ENCODE measurements at regions not wholly inside any gene's neighbourhood (a gene's known extent, or its start where the extent isn't known, plus 50 kb on each side); places are given as distances from the start of the nearest gene placed in this dataset.

DNA sequence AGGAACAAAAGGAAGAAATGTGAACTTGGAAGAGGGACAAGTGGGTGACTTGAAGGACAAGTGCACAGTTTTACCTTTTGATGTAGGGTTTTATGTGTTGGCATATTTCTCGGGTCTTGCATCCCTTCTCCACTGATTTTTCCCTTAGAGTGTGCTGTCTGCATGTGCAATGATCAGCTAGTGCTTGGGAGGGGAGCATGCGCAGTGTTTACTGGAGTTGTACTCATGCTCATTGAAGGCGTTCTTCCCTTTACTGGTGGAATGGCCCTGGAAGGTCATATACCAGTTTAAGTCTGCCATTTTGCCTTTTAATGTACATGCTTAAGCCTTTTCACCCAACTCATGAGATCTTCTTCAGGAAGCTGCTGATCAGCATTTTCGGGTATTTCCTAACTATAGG, 1168.0 kb downstream of the SUCLG1 start:
- H3K4me3 ChIP-seq (ENCODE audit: insufficient read length, low read depth), result no peak overlapping the region
- H3K9me3 ChIP-seq (ENCODE audit: insufficient read depth, low read length), result no peaks in the 10 kb centered on the region
- H3K27me3 ChIP-seq (ENCODE audit: insufficient read depth, insufficient read length), result no peaks in the 10 kb centered on the region
- H3K36me3 ChIP-seq (ENCODE audit: insufficient read depth, insufficient read length, low read length), result no peaks in the 10 kb centered on the region
- TF ChIP-seq YY1 (IDR thresholded peaks at IDR 0.05; ENCODE audit: insufficient read depth, insufficient read length), result no peak
- TF ChIP-seq SUZ12 (IDR thresholded peaks at IDR 0.05; ENCODE audit: extremely low read depth, insufficient read depth, insufficient read length), result no peak
- no peak for TF ChIP-seq ZNF274 (IDR thresholded peaks at IDR 0.05; ENCODE audit: low read depth, low read length)
- no peaks in the 10 kb centered on the region for H3K4me1 ChIP-seq (ENCODE audit: insufficient read depth, insufficient read length)
- H3K9ac ChIP-seq (ENCODE audit: insufficient read length, low read depth), result no peak overlapping the region
- no peak for DNase-seq (ENCODE audit: low read depth, low spot score)

DNA sequence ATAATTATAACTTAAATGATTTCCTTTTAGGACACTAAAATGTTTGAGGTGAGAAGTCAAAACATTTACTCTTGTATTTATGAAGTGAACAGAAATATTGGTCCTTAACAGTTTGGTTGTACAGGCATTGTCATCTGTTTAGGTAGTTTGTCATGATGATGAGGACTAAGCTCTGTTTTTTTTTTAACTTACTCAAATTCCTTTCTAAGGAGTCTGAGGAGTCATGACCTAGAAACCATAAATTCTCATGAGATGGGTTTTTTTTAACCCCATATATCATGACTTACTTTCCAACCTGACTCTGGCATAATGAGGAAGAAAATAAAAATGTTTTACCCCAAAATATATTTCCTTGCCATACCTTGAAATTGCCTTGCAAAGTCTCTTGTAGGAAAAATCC, 1176.2 kb downstream of the SUCLG1 start:
- Histone ChIP-seq H3K4me1 (ENCODE audit: insufficient read depth, insufficient read length) (no peaks in the 10 kb centered on the region), H3K36me3 (ENCODE audit: insufficient read depth, insufficient read length, low read length) (no peaks in the 10 kb centered on the region), H3K9ac (ENCODE audit: insufficient read length, low read depth) (no peak overlapping the region), H3K4me3 (ENCODE audit: insufficient read length, low read depth) (no peak overlapping the region), H3K27me3 (ENCODE audit: insufficient read depth, insufficient read length) (no peaks in the 10 kb centered on the region), H3K9me3 (ENCODE audit: insufficient read depth, low read length) (peaks cover 14% of the 10 kb centered on the region; the same call in 1 of the 2 replicates)
- no peak for DNase-seq (ENCODE audit: low read depth, low spot score)
- no peak for TF ChIP-seq YY1 (IDR thresholded peaks at IDR 0.05; ENCODE audit: insufficient read depth, insufficient read length)
- TF ChIP-seq ZNF274 (IDR thresholded peaks at IDR 0.05; ENCODE audit: low read depth, low read length), result no peak
- TF ChIP-seq SUZ12 (IDR thresholded peaks at IDR 0.05; ENCODE audit: extremely low read depth, insufficient read depth, insufficient read length), result no peak

DNA sequence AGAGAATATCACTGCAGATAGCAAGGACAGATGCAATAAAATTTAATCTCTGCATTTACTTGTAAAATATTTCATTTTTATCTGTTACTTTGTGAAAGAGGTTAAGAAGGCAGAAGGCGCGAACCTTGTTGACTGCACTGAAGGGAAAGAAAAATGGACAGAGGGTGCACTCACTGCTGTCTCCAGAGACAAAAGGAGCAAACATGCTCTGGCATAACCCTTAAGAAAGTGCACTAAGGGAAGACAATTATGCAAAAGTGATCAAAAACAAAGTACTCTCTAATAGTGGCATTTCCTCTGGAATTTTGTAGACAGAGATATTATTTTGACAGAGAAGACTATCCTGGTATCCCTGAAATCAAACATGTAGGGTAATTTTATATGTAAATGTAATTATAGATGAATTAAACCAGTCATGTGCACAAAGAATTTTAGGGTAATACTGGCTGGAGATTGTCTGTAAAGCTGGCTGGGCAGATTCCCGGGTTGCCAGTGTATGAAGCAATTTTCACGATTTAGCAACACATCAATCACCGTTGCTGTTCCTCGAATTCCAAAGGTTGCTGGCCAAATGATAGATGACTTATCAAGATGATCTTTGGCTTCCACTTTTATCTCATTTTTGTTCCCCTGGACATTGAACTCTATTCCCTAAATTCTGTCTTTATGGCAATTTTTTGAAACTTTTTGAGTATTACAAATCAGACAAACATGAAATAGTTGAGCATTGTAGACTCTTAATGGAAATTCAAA, 1176.9 kb downstream of the SUCLG1 start:
- Histone ChIP-seq H3K4me3 (ENCODE audit: insufficient read length, low read depth) (no peak overlapping the region), H3K27me3 (ENCODE audit: insufficient read depth, insufficient read length) (no peaks in the 10 kb centered on the region), H3K9me3 (ENCODE audit: insufficient read depth, low read length) (peaks cover 14% of the 10 kb centered on the region; the same call in 1 of the 2 replicates), H3K4me1 (ENCODE audit: insufficient read depth, insufficient read length) (no peaks in the 10 kb centered on the region), H3K9ac (ENCODE audit: insufficient read length, low read depth) (no peak overlapping the region), H3K36me3 (ENCODE audit: insufficient read depth, insufficient read length, low read length) (no peaks in the 10 kb centered on the region)
- no peak for DNase-seq (ENCODE audit: low read depth, low spot score)
- TF ChIP-seq ZNF274 (IDR thresholded peaks at IDR 0.05; ENCODE audit: low read depth, low read length), result no peak
- TF ChIP-seq YY1 (IDR thresholded peaks at IDR 0.05; ENCODE audit: insufficient read depth, insufficient read length), result no peak
- TF ChIP-seq SUZ12 (IDR thresholded peaks at IDR 0.05; ENCODE audit: extremely low read depth, insufficient read depth, insufficient read length), result no peak

DNA sequence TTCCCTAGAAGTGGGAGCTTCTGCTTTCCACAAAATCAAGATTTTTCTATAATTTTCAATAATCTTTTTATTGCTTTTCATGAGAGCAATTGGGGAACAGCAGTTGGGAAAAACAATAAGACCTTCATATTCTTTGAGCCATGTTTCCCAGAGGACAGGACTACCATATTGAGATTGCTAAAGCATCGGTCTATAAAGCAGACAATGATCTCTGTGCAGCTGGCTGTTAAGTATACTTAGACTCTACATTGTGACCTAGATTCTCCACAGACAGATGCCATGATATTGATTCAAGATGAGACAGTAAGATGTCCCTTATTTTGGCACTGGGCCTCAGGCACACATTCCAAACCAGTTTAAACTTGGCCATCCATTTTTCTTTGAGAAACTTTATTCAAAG, 1178.7 kb downstream of the SUCLG1 start:
- H3K9ac ChIP-seq (ENCODE audit: insufficient read length, low read depth), result no peak overlapping the region
- TF ChIP-seq YY1 (IDR thresholded peaks at IDR 0.05; ENCODE audit: insufficient read depth, insufficient read length) (no peak), SUZ12 (IDR thresholded peaks at IDR 0.05; ENCODE audit: extremely low read depth, insufficient read depth, insufficient read length) (no peak), ZNF274 (IDR thresholded peaks at IDR 0.05; ENCODE audit: low read depth, low read length) (no peak)
- H3K36me3 ChIP-seq (ENCODE audit: insufficient read depth, insufficient read length, low read length), result no peaks in the 10 kb centered on the region
- DNase-seq (ENCODE audit: low read depth, low spot score), result no peak
- no peaks in the 10 kb centered on the region for H3K4me1 ChIP-seq (ENCODE audit: insufficient read depth, insufficient read length)
- no peak overlapping the region for H3K4me3 ChIP-seq (ENCODE audit: insufficient read length, low read depth)
- peaks cover 14% of the 10 kb centered on the region; the same call in 1 of the 2 replicates for H3K9me3 ChIP-seq (ENCODE audit: insufficient read depth, low read length)
- H3K27me3 ChIP-seq (ENCODE audit: insufficient read depth, insufficient read length), result no peaks in the 10 kb centered on the region

DNA sequence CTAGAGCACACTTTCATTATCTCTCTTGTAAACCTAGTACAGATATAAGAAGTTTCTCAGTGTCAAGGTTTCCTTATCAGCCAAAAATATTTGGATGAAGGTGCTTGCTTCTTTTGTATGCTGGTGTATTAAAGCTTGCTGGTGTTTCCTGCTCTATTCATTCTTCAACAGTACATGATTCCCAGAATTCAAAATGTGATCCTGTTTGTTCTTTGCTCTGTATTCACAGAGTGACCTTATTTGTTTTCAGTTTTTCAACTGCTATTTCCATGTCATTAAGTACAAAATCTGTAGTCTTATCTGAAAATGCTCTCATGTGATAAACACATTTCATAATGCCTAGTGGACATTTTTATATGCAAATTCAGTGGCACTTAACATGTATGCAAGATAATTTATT, 1185.8 kb downstream of the SUCLG1 start:
- Histone ChIP-seq H3K9me3 (ENCODE audit: insufficient read depth, low read length) (no peaks in the 10 kb centered on the region), H3K36me3 (ENCODE audit: insufficient read depth, insufficient read length, low read length) (no peaks in the 10 kb centered on the region), H3K4me3 (ENCODE audit: insufficient read length, low read depth) (no peak overlapping the region), H3K27me3 (ENCODE audit: insufficient read depth, insufficient read length) (no peaks in the 10 kb centered on the region), H3K9ac (ENCODE audit: insufficient read length, low read depth) (no peak overlapping the region), H3K4me1 (ENCODE audit: insufficient read depth, insufficient read length) (no peaks in the 10 kb centered on the region)
- DNase-seq (ENCODE audit: low read depth, low spot score), result no peak
- TF ChIP-seq YY1 (IDR thresholded peaks at IDR 0.05; ENCODE audit: insufficient read depth, insufficient read length) (no peak), SUZ12 (IDR thresholded peaks at IDR 0.05; ENCODE audit: extremely low read depth, insufficient read depth, insufficient read length) (no peak), ZNF274 (IDR thresholded peaks at IDR 0.05; ENCODE audit: low read depth, low read length) (no peak)

DNA sequence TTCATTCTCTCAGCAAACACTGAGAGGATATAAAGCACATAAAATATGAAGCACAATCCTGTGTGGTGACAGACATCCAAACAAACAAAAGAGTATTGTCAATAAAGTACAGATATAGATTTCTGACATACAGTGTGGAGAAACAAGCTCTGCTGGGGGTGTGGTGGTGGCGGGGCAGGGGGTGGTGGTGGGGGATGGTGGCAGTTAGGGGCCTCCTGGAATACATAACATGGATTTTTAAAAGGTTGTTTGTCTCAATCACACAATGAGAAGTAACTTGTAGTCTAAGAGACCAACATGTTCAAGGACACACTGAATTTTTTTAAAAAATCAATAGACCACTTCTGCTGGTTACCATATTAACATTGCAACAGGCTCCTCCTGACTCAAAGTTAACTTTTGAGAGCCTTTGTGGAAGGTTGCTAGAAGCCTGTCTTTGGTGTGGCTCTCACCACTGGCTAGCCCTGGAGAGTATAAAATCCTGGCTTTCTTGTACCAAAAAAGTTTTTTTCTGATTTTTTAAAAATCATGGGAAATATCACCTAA, 1197.4 kb downstream of the SUCLG1 start:
- Histone ChIP-seq H3K9me3 (ENCODE audit: insufficient read depth, low read length) (no peaks in the 10 kb centered on the region), H3K4me3 (ENCODE audit: insufficient read length, low read depth) (no peak overlapping the region), H3K27me3 (ENCODE audit: insufficient read depth, insufficient read length) (no peaks in the 10 kb centered on the region), H3K9ac (ENCODE audit: insufficient read length, low read depth) (no peak overlapping the region), H3K36me3 (ENCODE audit: insufficient read depth, insufficient read length, low read length) (no peaks in the 10 kb centered on the region), H3K4me1 (ENCODE audit: insufficient read depth, insufficient read length) (no peaks in the 10 kb centered on the region)
- TF ChIP-seq YY1 (IDR thresholded peaks at IDR 0.05; ENCODE audit: insufficient read depth, insufficient read length) (no peak), ZNF274 (IDR thresholded peaks at IDR 0.05; ENCODE audit: low read depth, low read length) (no peak), SUZ12 (IDR thresholded peaks at IDR 0.05; ENCODE audit: extremely low read depth, insufficient read depth, insufficient read length) (no peak)
- DNase-seq (ENCODE audit: low read depth, low spot score), result no peak

DNA sequence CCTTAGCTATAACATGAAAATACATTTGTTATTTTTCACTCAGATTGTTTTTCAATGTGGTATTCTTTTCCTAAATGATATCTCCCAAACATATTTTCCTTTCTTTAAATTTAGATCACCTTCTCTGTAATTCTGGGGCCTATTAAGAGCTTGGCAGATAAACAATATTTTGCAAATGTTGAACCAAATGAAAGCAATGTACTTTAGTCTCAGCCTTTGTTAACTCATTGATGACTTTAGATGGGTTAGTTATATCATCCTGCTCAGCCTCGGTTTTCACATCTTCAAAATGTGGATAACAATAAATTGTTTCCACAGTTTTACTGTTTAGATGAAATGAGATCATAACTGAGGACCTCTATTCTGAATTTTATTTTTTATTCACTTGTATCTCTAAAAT, 1205.2 kb downstream of the SUCLG1 start:
- Histone ChIP-seq H3K36me3 (ENCODE audit: insufficient read depth, insufficient read length, low read length) (no peaks in the 10 kb centered on the region), H3K4me1 (ENCODE audit: insufficient read depth, insufficient read length) (no peaks in the 10 kb centered on the region), H3K9me3 (ENCODE audit: insufficient read depth, low read length) (no peaks in the 10 kb centered on the region), H3K9ac (ENCODE audit: insufficient read length, low read depth) (no peak overlapping the region), H3K4me3 (ENCODE audit: insufficient read length, low read depth) (no peak overlapping the region), H3K27me3 (ENCODE audit: insufficient read depth, insufficient read length) (no peaks in the 10 kb centered on the region)
- no peak for DNase-seq (ENCODE audit: low read depth, low spot score)
- TF ChIP-seq YY1 (IDR thresholded peaks at IDR 0.05; ENCODE audit: insufficient read depth, insufficient read length), result no peak
- TF ChIP-seq SUZ12 (IDR thresholded peaks at IDR 0.05; ENCODE audit: extremely low read depth, insufficient read depth, insufficient read length), result no peak
- no peak for TF ChIP-seq ZNF274 (IDR thresholded peaks at IDR 0.05; ENCODE audit: low read depth, low read length)

Measured in NT2/D1 (cell line).